SK-N-SH treated with all-trans-retinoic acid at 6 μM for 48 hours (cell line): ENCODE measurements at regions not wholly inside any gene's neighbourhood (a gene's known extent, or its start where the extent isn't known, plus 50 kb on each side); places are given as distances from the start of the nearest gene placed in this dataset.
"Not testable (repeated sequence)": the region's sequence is repeated elsewhere in the genome, so short reads cannot be mapped to it uniquely, and the experiment has no call there.

Experiments used
- ATAC-seq: fragments of 200-7000 bp; cut with Tn5 transposase; 3 replicates; pipeline ENCODE4 v1.9.1; 2020; ENCODE audit warnings: mild to moderate bottlenecking, moderate library complexity
- ARNTL ChIP-seq: fragments of 450-650 bp; formaldehyde crosslinking; IDR thresholded peaks from 2 replicates; pipeline ENCODE4 v1.5.0; 2020; ENCODE audit warnings: low read depth, mild to moderate bottlenecking, moderate library complexity, borderline replicate concordance
- BACH2 ChIP-seq: fragments of 250-450 bp; sonication (Bioruptor Pico); IDR thresholded peaks from 2 replicates; pipeline ENCODE4 v1.9.0; 2021; ENCODE audit warnings: mild to moderate bottlenecking, borderline replicate concordance
- CREB5 ChIP-seq: fragments of 250-450 bp; sonication (Bioruptor Pico); IDR thresholded peaks from 2 replicates; pipeline ENCODE4 v1.5.1; 2020; ENCODE audit warnings: low read depth, mild to moderate bottlenecking, moderate library complexity
- CSDC2 ChIP-seq: fragments of 250-450 bp; sonication (Bioruptor Pico); IDR thresholded peaks from 2 replicates; pipeline ENCODE4 v1.5.0; 2020; ENCODE audit warnings: mild to moderate bottlenecking, moderate library complexity
- CSRNP3 ChIP-seq: fragments of 250-450 bp; sonication (Bioruptor Pico); IDR thresholded peaks from 2 replicates; pipeline ENCODE4 v1.5.1; 2021; ENCODE audit warnings: mild to moderate bottlenecking, moderate library complexity
- ESRRG ChIP-seq: fragments of 250-450 bp; sonication (Bioruptor Pico); IDR thresholded peaks from 2 replicates; pipeline ENCODE4 v1.6.1; 2021; ENCODE audit warnings: mild to moderate bottlenecking
- ISL1 ChIP-seq: fragments of 250-450 bp; sonication (Bioruptor Pico); IDR thresholded peaks from 2 replicates; pipeline ENCODE4 v2.1.2; 2022; ENCODE audit warnings: mild to moderate bottlenecking, moderate library complexity
- OSR1 ChIP-seq: fragments of 250-450 bp; sonication (Bioruptor Pico); IDR thresholded peaks from 2 replicates; pipeline ENCODE4 v1.8.0; 2022; ENCODE audit warnings: moderate library complexity, mild to moderate bottlenecking, inconsistent platforms
- PATZ1 ChIP-seq: fragments of 250-450 bp; sonication (Bioruptor Pico); IDR thresholded peaks from 2 replicates; pipeline ENCODE4 v1.8.0; 2020; ENCODE audit warnings: mild to moderate bottlenecking, moderate library complexity, borderline replicate concordance
- PPARA ChIP-seq: fragments of 250-450 bp; sonication (Bioruptor Pico); IDR thresholded peaks from 2 replicates; pipeline ENCODE4 v1.5.0; 2020; ENCODE audit warnings: mild to moderate bottlenecking, borderline replicate concordance
- RARB ChIP-seq: fragments of 250-450 bp; sonication (Bioruptor Pico); IDR thresholded peaks from 2 replicates; pipeline ENCODE4 v1.8.0; 2021; ENCODE audit warnings: mild to moderate bottlenecking, moderate library complexity
- SNAI2 ChIP-seq: fragments of 250-450 bp; sonication (Bioruptor Pico); IDR thresholded peaks from 2 replicates; pipeline ENCODE4 v1.5.0; 2020; ENCODE audit warnings: mild to moderate bottlenecking, moderate library complexity
- TCF4 ChIP-seq: fragments of 250-450 bp; sonication (Bioruptor Pico); IDR thresholded peaks from 2 replicates; pipeline ENCODE4 v1.8.0; 2021; ENCODE audit warnings: mild to moderate bottlenecking, moderate library complexity, borderline replicate concordance
- TOX ChIP-seq: fragments of 250-450 bp; sonication (Bioruptor Pico); IDR thresholded peaks from 2 replicates; pipeline ENCODE4 v1.8.0; 2021; ENCODE audit warnings: mild to moderate bottlenecking, moderate library complexity, borderline replicate concordance
- ZC3H10 ChIP-seq: fragments of 250-450 bp; sonication (Bioruptor Pico); IDR thresholded peaks from 2 replicates; pipeline ENCODE4 v1.5.1; 2021; ENCODE audit warnings: mild to moderate bottlenecking, moderate library complexity
- ZFP3 ChIP-seq: fragments of 250-450 bp; sonication (Bioruptor Pico); IDR thresholded peaks from 2 replicates; pipeline ENCODE4 v1.5.0; 2020; ENCODE audit warnings: mild to moderate bottlenecking, moderate library complexity
- ZFP30 ChIP-seq: fragments of 450-650 bp; formaldehyde crosslinking; IDR thresholded peaks from 2 replicates; pipeline ENCODE4 v1.5.0; 2022; ENCODE audit warnings: mild to moderate bottlenecking, moderate library complexity
- ZNF565 ChIP-seq: fragments of 450-650 bp; formaldehyde crosslinking; conservative IDR thresholded peaks from 2 replicates; pipeline ENCODE4 v1.5.0; 2020; ENCODE audit warnings: low read depth, mild to moderate bottlenecking, moderate library complexity
- ZNF70 ChIP-seq: fragments of 450-650 bp; formaldehyde crosslinking; IDR thresholded peaks from 2 replicates; pipeline ENCODE4 v1.5.0; 2020; ENCODE audit warnings: mild to moderate bottlenecking, moderate library complexity
- ZNF8 ChIP-seq: fragments of 450-650 bp; formaldehyde crosslinking; IDR thresholded peaks from 2 replicates; pipeline ENCODE4 v1.5.0; 2020; ENCODE audit warnings: mild to moderate bottlenecking, moderate library complexity

DNA sequence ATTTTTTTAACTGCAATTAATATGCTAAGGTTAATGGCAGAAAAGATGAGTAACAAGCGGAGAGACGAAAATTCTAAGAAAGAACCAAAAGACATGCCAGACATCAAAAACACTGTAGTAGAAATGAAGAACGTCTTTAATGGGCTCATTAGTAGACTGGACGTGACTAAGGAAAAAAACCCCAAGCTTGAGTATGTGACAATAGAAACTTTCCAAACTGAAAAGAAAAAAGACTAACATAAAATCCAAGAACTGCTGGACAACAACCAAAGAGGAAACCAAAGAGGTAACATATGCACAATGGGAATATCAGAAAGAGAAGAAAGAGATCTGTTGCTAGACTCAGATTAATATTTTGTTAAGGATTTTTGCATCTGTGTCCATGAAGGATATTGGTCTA lies 94.6 kb upstream of the SETMAR start:
- no peak for ATAC-seq
- TF ChIP-seq ZFP3 (CRISPR knock-in tag) (no peak), ZC3H10 (CRISPR knock-in tag) (no peak), ZNF8 (CRISPR knock-in tag) (no peak), ZFP30 (CRISPR knock-in tag) (no peak), CSDC2 (CRISPR knock-in tag) (no peak), BACH2 (CRISPR knock-in tag) (no peak), ESRRG (no peak), CREB5 (no peak), CSRNP3 (CRISPR knock-in tag) (no peak), ZNF70 (CRISPR knock-in tag) (no peak), TOX (CRISPR knock-in tag) (no peak)
- TF ChIP-seq, all 23 proteins: peak for 0

- TF ChIP-seq ISL1 (CRISPR knock-in tag) = no peak
- TF ChIP-seq ZFP30 (CRISPR knock-in tag) = no peak
- no peak for TF ChIP-seq ESRRG
- no peak for TF ChIP-seq TCF4 (CRISPR knock-in tag)
- TF ChIP-seq ZNF565 = no peak
- no peak for TF ChIP-seq BACH2 (CRISPR knock-in tag)
- TF ChIP-seq CREB5 = no peak
- TF ChIP-seq ARNTL (CRISPR knock-in tag) = no peak
- TF ChIP-seq OSR1 = no peak
- no peak for TF ChIP-seq PATZ1 (CRISPR knock-in tag)
- no peak for TF ChIP-seq CSDC2 (CRISPR knock-in tag)
- no peak for TF ChIP-seq ZFP3 (CRISPR knock-in tag)
- no peak for TF ChIP-seq RARB
- no peak for TF ChIP-seq PPARA (CRISPR knock-in tag)
- TF ChIP-seq ZNF8 (CRISPR knock-in tag) = no peak
- no peak for TF ChIP-seq ZNF70 (CRISPR knock-in tag)
- ATAC-seq = no peak
Observed at GRCh38 chr3:4211610-4212009, 91.6 kb upstream of the SETMAR start.

GRCh38 chr3:4213420-4213819 lies 89.7 kb upstream of the SETMAR start:
- ATAC-seq = not testable (repeated sequence)

DNA sequence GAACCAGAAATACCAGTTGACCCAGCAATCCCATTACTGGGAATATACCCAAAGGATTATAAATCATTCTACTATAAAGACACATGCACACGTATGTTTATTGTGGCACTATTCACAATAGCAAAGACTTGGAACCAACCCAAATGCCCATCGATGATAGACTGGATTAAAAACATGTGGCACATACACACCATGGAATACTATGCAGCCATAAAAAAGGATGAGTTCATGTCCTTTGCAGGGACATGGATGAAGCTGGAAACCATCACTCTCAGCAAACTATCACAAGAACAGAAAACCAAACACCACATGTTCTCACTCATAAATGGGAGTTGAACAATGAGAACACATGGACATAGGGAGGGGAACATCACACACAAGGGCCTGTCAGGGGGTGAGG lies 86.2 kb upstream of the SETMAR start:
- not testable (repeated sequence) for ATAC-seq

DNA sequence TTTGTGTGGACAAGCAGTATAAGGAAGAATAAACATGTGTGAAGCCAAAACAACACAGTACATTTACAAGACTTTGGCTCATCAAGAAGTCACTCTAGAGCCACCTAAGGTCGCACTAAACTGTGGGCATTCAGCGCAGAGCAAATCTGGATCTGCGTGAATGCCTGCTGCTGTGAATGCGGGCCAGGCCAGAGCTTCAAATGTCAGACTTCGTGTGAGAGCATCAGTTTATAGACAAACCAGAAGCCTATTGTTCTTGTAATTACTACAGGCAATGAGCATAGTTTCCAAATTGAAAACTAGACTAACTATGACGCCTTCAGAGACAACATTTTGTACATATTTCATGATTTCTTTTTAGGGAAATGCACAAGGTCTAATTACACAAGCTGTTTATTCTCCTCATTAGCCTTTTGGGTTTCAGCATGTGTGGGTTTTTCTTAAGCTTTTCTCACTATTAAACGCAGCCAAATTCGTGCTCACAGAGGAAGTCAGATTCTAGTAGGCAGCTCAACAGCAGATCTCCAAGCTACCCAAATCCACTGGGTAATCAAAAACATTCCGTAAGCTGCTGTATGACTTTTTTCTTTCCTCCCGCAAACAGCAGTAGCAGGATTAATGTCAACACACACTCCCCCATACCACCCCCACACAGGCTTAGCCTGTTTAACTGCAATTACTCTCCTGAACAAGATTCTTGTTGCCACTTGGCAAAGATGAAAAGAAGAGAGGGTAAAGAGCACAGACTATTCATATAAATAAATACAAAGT lies 84.5 kb upstream of the SETMAR start:
- TF ChIP-seq ESRRG = no peak
- TF ChIP-seq TOX (CRISPR knock-in tag) = no peak
- TF ChIP-seq BACH2 (CRISPR knock-in tag) = no peak
- no peak for TF ChIP-seq ZNF8 (CRISPR knock-in tag)
- TF ChIP-seq ARNTL (CRISPR knock-in tag) = no peak
- TF ChIP-seq CSDC2 (CRISPR knock-in tag) = no peak
- TF ChIP-seq OSR1 = no peak
- TF ChIP-seq ZNF565 = no peak
- no peak for TF ChIP-seq SNAI2 (CRISPR knock-in tag)
- TF ChIP-seq RARB = no peak
- no peak for TF ChIP-seq PATZ1 (CRISPR knock-in tag)
- no peak for TF ChIP-seq ZFP30 (CRISPR knock-in tag)
- no peak for TF ChIP-seq TCF4 (CRISPR knock-in tag)
- no peak for TF ChIP-seq PPARA (CRISPR knock-in tag)
- TF ChIP-seq ZFP3 (CRISPR knock-in tag) = no peak
- TF ChIP-seq ZNF70 (CRISPR knock-in tag) = no peak
- no peak for TF ChIP-seq ZC3H10 (CRISPR knock-in tag)
- no peak for ATAC-seq
